WTC11 (cell line): ENCODE measurements at regions not wholly inside any gene's neighbourhood (a gene's known extent, or its start where the extent isn't known, plus 50 kb on each side); places are given as distances from the start of the nearest gene placed in this dataset.

ENCODE experiments used
- ARID4B ChIP-seq: sonication (generic); formaldehyde crosslinking; IDR thresholded peaks from 2 replicates; pipeline ENCODE4 v1.8.0; 2023; ENCODE audit warnings: missing genetic modification reagents, mild to moderate bottlenecking, borderline replicate concordance
- CTCF ChIP-seq: fragments of 200-600 bp; IDR thresholded peaks from 2 replicates; pipeline ENCODE4 v1.8.0; 2022; ENCODE audit warnings: antibody characterized with exemption
- HMGXB4 ChIP-seq: sonication (generic); formaldehyde crosslinking; IDR thresholded peaks from 2 replicates; pipeline ENCODE4 v1.8.1; 2023; ENCODE audit warnings: mild to moderate bottlenecking, moderate library complexity, missing genetic modification reagents
- NR3C1 ChIP-seq: sonication (generic); formaldehyde crosslinking; conservative IDR thresholded peaks from 2 replicates; pipeline ENCODE4 v1.8.1; 2023; ENCODE audit warnings: low read depth, mild to moderate bottlenecking, missing genetic modification reagents
- SMAD4 ChIP-seq: sonication (generic); formaldehyde crosslinking; IDR thresholded peaks from 2 replicates; pipeline ENCODE4 v1.8.0; 2022; ENCODE audit warnings: mild to moderate bottlenecking, missing genetic modification reagents

- no peak for TF ChIP-seq NR3C1
- TF ChIP-seq HMGXB4 (CRISPR knock-in tag), result no peak
- no peak for TF ChIP-seq CTCF
- no peak for TF ChIP-seq SMAD4 (CRISPR knock-in tag)
- TF ChIP-seq ARID4B (CRISPR knock-in tag), result no peak
Measured at GRCh38 chr6:164108869-164109769, 694.6 kb downstream of the QKI start.
